HepG2 (cell line): ENCODE measurements at regions not wholly inside any gene's neighbourhood (a gene's known extent, or its start where the extent isn't known, plus 50 kb on each side); places are given as distances from the start of the nearest gene placed in this dataset.

ENCODE experiments used
- BRCA1 ChIP-seq: sonication (generic); formaldehyde crosslinking; IDR thresholded peaks from 2 replicates; pipeline ENCODE4 v1.4.0; 2020; ENCODE audit warnings: missing genetic modification reagents
- CTCF ChIP-seq: sonication (generic); formaldehyde crosslinking; IDR thresholded peaks from 2 replicates; pipeline ENCODE4 v1.5.0; 2020; ENCODE audit warnings: mild to moderate bottlenecking, missing genetic modification reagents, moderate library complexity
- ELF1 ChIP-seq: sonication (generic); formaldehyde crosslinking; IDR thresholded peaks from 2 replicates; pipeline ENCODE4 v1.4.0; 2020; ENCODE audit warnings: missing genetic modification reagents
- NFRKB ChIP-seq: fragments of 450-650 bp; IDR thresholded peaks from 2 replicates; pipeline ENCODE4 v1.6.1; 2017
- NFYB ChIP-seq: sonication (generic); formaldehyde crosslinking; IDR thresholded peaks from 2 replicates; pipeline ENCODE4 v1.4.0; 2020; ENCODE audit warnings: missing genetic modification reagents
- NR2C2 ChIP-seq: sonication (generic); formaldehyde crosslinking; IDR thresholded peaks from 2 replicates; pipeline ENCODE4 v1.4.0; 2020; ENCODE audit warnings: missing genetic modification reagents, mild to moderate bottlenecking, moderate library complexity, borderline replicate concordance
- RAD51 ChIP-seq: fragments of 450-650 bp; IDR thresholded peaks from 2 replicates; pipeline ENCODE4 v1.6.1; 2016; ENCODE audit warnings: borderline replicate concordance
- ZFP36L2 ChIP-seq: sonication (generic); formaldehyde crosslinking; IDR thresholded peaks from 2 replicates; pipeline ENCODE4 v1.4.0; 2020; ENCODE audit warnings: missing genetic modification reagents
- ZNF296 ChIP-seq: sonication (generic); formaldehyde crosslinking; conservative IDR thresholded peaks from 2 replicates; pipeline ENCODE4 v1.5.0; 2020; ENCODE audit warnings: mild to moderate bottlenecking, missing genetic modification reagents
- ZNF547 ChIP-seq: sonication (generic); formaldehyde crosslinking; IDR thresholded peaks from 2 replicates; pipeline ENCODE4 v1.5.1; 2020; ENCODE audit warnings: mild to moderate bottlenecking, missing genetic modification reagents
- ZNF549 ChIP-seq: sonication (generic); formaldehyde crosslinking; IDR thresholded peaks from 2 replicates; pipeline ENCODE4 v1.5.0; 2020; ENCODE audit warnings: missing genetic modification reagents
- ZNF644 ChIP-seq: IDR thresholded peaks from 2 replicates; pipeline ENCODE4 v1.6.1; 2016; ENCODE audit warnings: low read depth

- TF ChIP-seq RAD51: no peak
- TF ChIP-seq CTCF (CRISPR knock-in tag): no peak
- TF ChIP-seq ZFP36L2 (CRISPR knock-in tag): no peak
- no peak for TF ChIP-seq ZNF644 (CRISPR knock-in tag)
- TF ChIP-seq ZNF547 (CRISPR knock-in tag): no peak
- no peak for TF ChIP-seq NFYB (CRISPR knock-in tag)
- no peak for TF ChIP-seq ZNF296 (CRISPR knock-in tag)
- no peak for TF ChIP-seq ZNF549 (CRISPR knock-in tag)
- no peak for TF ChIP-seq NFRKB
- TF ChIP-seq BRCA1 (CRISPR knock-in tag): no peak
- TF ChIP-seq NR2C2 (CRISPR knock-in tag): no peak
- TF ChIP-seq ELF1 (CRISPR knock-in tag): no peak
Measured at GRCh38 chr5:6949230-6949629, 236.0 kb downstream of the TENT4A start.
